Endothelial cell of umbilical vein (primary cell): ENCODE measurements at regions not wholly inside any gene's neighbourhood (a gene's known extent, or its start where the extent isn't known, plus 50 kb on each side); places are given as distances from the start of the nearest gene placed in this dataset.

ENCODE experiments used
- BruUV-seq: library from RNA; stranded (reverse); fragments of 400-500 nt; replicated peaks from 2 replicates; lab custom pipeline; 2021; lab: Mats Ljungman, UMichigan
- CTCF ChIA-PET: fragments of 300-600, 350-600 bp; sonication (Branson Sonifier 250); formaldehyde crosslinking; loops from one replicate; lab custom pipeline; 2021; ENCODE audit warnings: antibody characterized with exemption, inconsistent platforms; lab: Charles Lee
- POLR2A ChIA-PET: fragments of 300-600, 350-600 bp; sonication (Branson Sonifier 250); formaldehyde crosslinking; loops from one replicate; lab custom pipeline; 2021; ENCODE audit warnings: antibody characterized with exemption, inconsistent platforms; lab: Charles Lee
- DNase-seq: peaks from one replicate; pipeline ENCODE4 v3.0.0-alpha.2; 2011; ENCODE audit warnings: low read depth, low spot score
- FAIRE-seq: peaks from 2 replicates; lab custom pipeline; 2011; peaks lifted over from hg19 to GRCh38; lab: Jason Lieb, UNC
- H2AFZ ChIP-seq: 2 replicates; pipeline ENCODE4 v1.6.0; 2012; ENCODE audit warnings: low read depth, low read length, control low read depth, inconsistent platforms
- H3K27ac ChIP-seq: 2 replicates; pipeline ENCODE4 v1.5.1; 2011; ENCODE audit warnings: low read depth, mild to moderate bottlenecking, control low read depth, low read length, moderate library complexity; ENCODE audit not compliant: insufficient read depth
- H3K27me3 ChIP-seq, 2 experiments: 2 replicates each; pipeline versions ENCODE4 v1.6.0 to v1.6.1; 2011; ENCODE audit warnings: low read length in 2 of 2, mixed read lengths in 1 of 2; ENCODE audit not compliant: control insufficient read depth in 2 of 2, insufficient read depth in 2 of 2
- H3K36me3 ChIP-seq, 2 experiments: 2 replicates in 1 of 2; 3 replicates in 1 of 2; pipeline ENCODE4 v1.5.1; 2011; ENCODE audit warnings: low read length in 2 of 2, mild to moderate bottlenecking in 1 of 2, moderate library complexity in 1 of 2; ENCODE audit not compliant: control insufficient read depth in 2 of 2, insufficient read depth in 2 of 2; ENCODE audit errors: extremely low read depth in 1 of 2
- H3K4me1 ChIP-seq: 3 replicates; pipeline ENCODE4 v1.5.1; 2011; ENCODE audit warnings: mild to moderate bottlenecking, low read length; ENCODE audit not compliant: control insufficient read depth, insufficient read depth; ENCODE audit errors: extremely low read depth
- H3K4me2 ChIP-seq: 2 replicates; pipeline ENCODE4 v1.6.1; 2011; ENCODE audit warnings: low read length, control low read depth, mixed read lengths; ENCODE audit not compliant: insufficient read depth
- H3K4me3 ChIP-seq, 3 experiments: fragments of 200-600 bp in 1 of 3; sonication (generic), shearing (Covaris generic) in 1 of 3; replicated peaks in 1 of 3; 2 replicates each; pipeline ENCODE4 v1.5.1; 2011 to 2016; ENCODE audit warnings: control low read depth in 3 of 3, low read length in 3 of 3, mild to moderate bottlenecking in 2 of 3, inconsistent platforms in 1 of 3, low read depth in 1 of 3, moderate library complexity in 1 of 3; ENCODE audit not compliant: insufficient read depth in 1 of 3
- H3K79me2 ChIP-seq: 2 replicates; pipeline ENCODE4 v1.6.0; 2012; ENCODE audit warnings: low read length, inconsistent platforms; ENCODE audit not compliant: control insufficient read depth, insufficient read depth
- H3K9ac ChIP-seq: replicated peaks from 2 replicates; pipeline ENCODE3; 2011; ENCODE audit warnings: low read length, control low read depth; ENCODE audit not compliant: insufficient read depth; ENCODE audit errors: extremely low read depth
- H3K9me1 ChIP-seq: replicated peaks from 3 replicates; pipeline ENCODE4 v1.6.0; 2011; ENCODE audit warnings: mild to moderate bottlenecking, low read length; ENCODE audit not compliant: control insufficient read depth, insufficient read depth; ENCODE audit errors: extremely low read depth
- H3K9me3 ChIP-seq: replicated peaks from 2 replicates; pipeline ENCODE4 v1.5.1; 2012; ENCODE audit warnings: low read length, inconsistent platforms; ENCODE audit not compliant: control insufficient read depth, insufficient read depth
- H4K20me1 ChIP-seq: replicated peaks from 2 replicates; pipeline ENCODE3; 2011; ENCODE audit warnings: mild to moderate bottlenecking, low read length; ENCODE audit not compliant: control insufficient read depth, insufficient read depth; ENCODE audit errors: extremely low read depth
- CTCF ChIP-seq, 2 donors: IDR thresholded peaks; 1 replicate in 1 of 2; 2 replicates in 1 of 2; pipeline ENCODE4 v1.5.1; 2011; ENCODE audit warnings: low read length in 2 of 2, mild to moderate bottlenecking in 2 of 2, moderate library complexity in 2 of 2, control low read depth in 1 of 2, inconsistent platforms in 1 of 2, low read depth in 1 of 2; ENCODE audit not compliant: insufficient read depth in 1 of 2; ENCODE audit errors: extremely low read depth in 1 of 2
- EZH2 ChIP-seq: IDR thresholded peaks from 2 replicates; pipeline ENCODE4 v1.6.1; 2012; ENCODE audit warnings: borderline replicate concordance, low read depth, mild to moderate bottlenecking, moderate library complexity, low read length, inconsistent platforms; ENCODE audit not compliant: severe bottlenecking
- FOS ChIP-seq: IDR thresholded peaks from 2 replicates; pipeline ENCODE4 v1.6.1; 2011; ENCODE audit warnings: mild to moderate bottlenecking, low read length, moderate library complexity, borderline replicate concordance; ENCODE audit not compliant: insufficient read depth
- GATA2 ChIP-seq: IDR thresholded peaks from 2 replicates; pipeline ENCODE4 v1.7.0; 2011; ENCODE audit warnings: low read depth, mild to moderate bottlenecking, moderate library complexity, mixed read lengths, low read length; ENCODE audit not compliant: insufficient read length, insufficient read depth
- JUN ChIP-seq: IDR thresholded peaks from 2 replicates; pipeline ENCODE4 v1.6.1; 2011; ENCODE audit warnings: borderline replicate concordance, low read depth; ENCODE audit not compliant: insufficient read length, insufficient read depth
- MAX ChIP-seq: IDR thresholded peaks from 2 replicates; pipeline ENCODE4 v1.6.1; 2011; ENCODE audit not compliant: insufficient read depth, insufficient read length
- MYC ChIP-seq: IDR thresholded peaks from one replicate; pipeline ENCODE4 v1.6.1; 2011; ENCODE audit warnings: mild to moderate bottlenecking, low read depth, low read length
- POLR2A ChIP-seq: IDR thresholded peaks from 2 replicates; pipeline ENCODE4 v1.6.1; 2012; ENCODE audit warnings: low read depth, mild to moderate bottlenecking, control low read depth, low read length
- POLR2AphosphoS5 ChIP-seq: IDR thresholded peaks from 2 replicates; pipeline ENCODE4 v1.6.1; 2012; ENCODE audit warnings: low read depth, mild to moderate bottlenecking, control low read depth, low read length, moderate library complexity; ENCODE audit not compliant: insufficient read depth
- dilution Hi-C: fragments of 300-500 bp; cut with MboI; formaldehyde crosslinking; loops from one replicate; pipeline ENCODE4 v1.15.0; 2019; ENCODE audit warnings: low sequenced_read_pairs; ENCODE audit not compliant: extremely low pct_ligation_motif_present
- intact Hi-C: fragments of 100-400 bp; cut with micrococcal nuclease; formaldehyde crosslinking; loops from one replicate; pipeline ENCODE4 v1.10.0; 2022

GRCh38 chr6:90896075-90896547 lies 309.2 kb upstream of the MAP3K7 start:
- no peaks in the 10 kb centered on the region for H3K9me1 ChIP-seq
- dilution Hi-C loops (no loop called here), intact Hi-C loops (no loop called here)
- POLR2A ChIA-PET = no interaction called here
- TF ChIP-seq GATA2 (no peak), EZH2 (no peak), POLR2A (no peak), MAX (no peak), MYC (no peak), FOS (no peak), CTCF (IDR thresholded peaks at IDR 0.05; ENCODE audit: extremely low read depth in 1 of 2, insufficient read depth in 1 of 2, low read depth in 1 of 2, low read length in 2 of 2) (no peak), JUN (no peak), POLR2AphosphoS5 (no peak)
- H2AFZ ChIP-seq = no peak overlapping the region
- DNase-seq = no peak
- H3K27me3 ChIP-seq = no peaks in the 10 kb centered on the region
- H3K79me2 ChIP-seq = no peaks in the 10 kb centered on the region
- no peak overlapping the region for H3K27ac ChIP-seq
- no peaks in the 10 kb centered on the region for H3K36me3 ChIP-seq
- no peaks in the 10 kb centered on the region for H4K20me1 ChIP-seq
- CTCF ChIA-PET = no interaction called here
- no TSS peak for BruUV-seq
- H3K4me3 ChIP-seq = no peak overlapping the region
- no peaks in the 10 kb centered on the region for H3K9me3 ChIP-seq
- FAIRE-seq = no peak
- no peaks in the 10 kb centered on the region for H3K4me1 ChIP-seq
- H3K4me2 ChIP-seq = no peak overlapping the region
- H3K9ac ChIP-seq = no peak overlapping the region
